ENCODE measurements at regions not wholly inside any gene's neighbourhood (a gene's known extent, or its start where the extent isn't known, plus 50 kb on each side); places are given as distances from the start of the nearest gene placed in this dataset.

DNA sequence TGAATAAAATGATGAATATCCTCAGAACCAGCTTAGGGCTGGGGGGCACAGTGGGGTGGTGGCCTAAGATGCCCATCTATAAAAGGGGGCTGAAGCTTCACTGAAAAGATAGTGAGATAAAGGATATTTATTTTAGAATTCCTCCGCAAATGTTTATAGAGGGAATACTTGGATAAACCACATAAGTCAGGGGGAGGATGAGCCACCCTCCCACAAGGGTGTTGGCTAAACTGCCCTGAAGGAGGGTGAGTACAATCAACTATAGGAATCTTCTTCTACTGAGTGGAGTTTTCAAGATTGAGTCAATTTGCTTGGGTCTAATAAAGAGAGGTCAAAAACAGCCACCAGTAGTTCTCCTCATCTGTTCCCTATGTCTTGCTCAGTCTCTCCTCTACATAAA is 114.5 kb upstream of the TANK start:
- Histone ChIP-seq H3K4me1 (ENCODE audit: insufficient read depth, low read length, poor library complexity, severe bottlenecking) (no peaks in the 10 kb centered on the region), H2AFZ (ENCODE audit: low read length) (no peak overlapping the region), H3F3A (ENCODE audit: low read depth) (no peaks in the 10 kb centered on the region), H3K27me3 (ENCODE audit: insufficient read depth, low read length, poor library complexity, severe bottlenecking) (no peaks in the 10 kb centered on the region), H3K4me3 (ENCODE audit: low read length, poor library complexity, severe bottlenecking) (no peak overlapping the region), H3K36me3 (ENCODE audit: insufficient read depth, low read length) (no peaks in the 10 kb centered on the region), H3K9ac (ENCODE audit: low read depth, low read length, poor library complexity, severe bottlenecking) (no peak overlapping the region), H3K9me2 (replicated peaks; ENCODE audit: low read depth, low read length) (no peaks in the 10 kb centered on the region), H3K79me2 (ENCODE audit: insufficient read depth, low read length) (no peaks in the 10 kb centered on the region), H3K9me3 (ENCODE audit: insufficient read depth, low read depth, low read length) (no peaks in the 10 kb centered on the region), H4K20me1 (ENCODE audit: insufficient read depth, low read length, poor library complexity, severe bottlenecking) (no peaks in the 10 kb centered on the region), H3K4me2 (ENCODE audit: low read depth, low read length, poor library complexity, severe bottlenecking) (no peak overlapping the region)
- TF ChIP-seq, protein P1, sequence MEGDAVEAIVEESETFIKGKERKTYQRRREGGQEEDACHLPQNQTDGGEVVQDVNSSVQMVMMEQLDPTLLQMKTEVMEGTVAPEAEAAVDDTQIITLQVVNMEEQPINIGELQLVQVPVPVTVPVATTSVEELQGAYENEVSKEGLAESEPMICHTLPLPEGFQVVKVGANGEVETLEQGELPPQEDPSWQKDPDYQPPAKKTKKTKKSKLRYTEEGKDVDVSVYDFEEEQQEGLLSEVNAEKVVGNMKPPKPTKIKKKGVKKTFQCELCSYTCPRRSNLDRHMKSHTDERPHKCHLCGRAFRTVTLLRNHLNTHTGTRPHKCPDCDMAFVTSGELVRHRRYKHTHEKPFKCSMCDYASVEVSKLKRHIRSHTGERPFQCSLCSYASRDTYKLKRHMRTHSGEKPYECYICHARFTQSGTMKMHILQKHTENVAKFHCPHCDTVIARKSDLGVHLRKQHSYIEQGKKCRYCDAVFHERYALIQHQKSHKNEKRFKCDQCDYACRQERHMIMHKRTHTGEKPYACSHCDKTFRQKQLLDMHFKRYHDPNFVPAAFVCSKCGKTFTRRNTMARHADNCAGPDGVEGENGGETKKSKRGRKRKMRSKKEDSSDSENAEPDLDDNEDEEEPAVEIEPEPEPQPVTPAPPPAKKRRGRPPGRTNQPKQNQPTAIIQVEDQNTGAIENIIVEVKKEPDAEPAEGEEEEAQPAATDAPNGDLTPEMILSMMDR (conservative IDR thresholded peaks at IDR 0.05; ENCODE audit: low read length) = no peak
- TF ChIP-seq EZH2phosphoT487 (IDR thresholded peaks at IDR 0.05; ENCODE audit: borderline replicate concordance) = no peak

DNA sequence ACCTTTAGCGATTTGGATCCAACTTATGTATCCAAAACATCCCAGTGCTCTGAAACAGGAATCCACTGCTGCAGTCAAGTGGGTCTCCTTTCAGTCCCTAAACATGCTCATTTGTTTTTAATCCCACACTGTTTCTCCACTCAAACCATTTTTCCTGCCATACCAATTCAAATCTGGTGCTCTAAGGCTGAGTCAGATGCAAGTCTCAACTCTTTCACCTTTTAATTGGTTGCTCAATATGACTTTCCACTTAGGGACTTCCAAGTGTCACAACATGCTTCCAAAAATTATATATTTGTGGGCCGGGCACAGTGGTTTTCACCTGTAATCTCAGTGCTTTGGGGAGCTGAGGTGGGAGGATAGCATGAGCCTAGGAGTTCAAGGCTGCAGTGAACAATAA is 113.4 kb upstream of the TANK start:
- TF ChIP-seq, protein P1 (conservative IDR thresholded peaks at IDR 0.05; ENCODE audit: low read length) = no peak
- TF ChIP-seq EZH2phosphoT487 (IDR thresholded peaks at IDR 0.05; ENCODE audit: borderline replicate concordance) = no peak
- Histone ChIP-seq H3K9me2 (replicated peaks; ENCODE audit: low read depth, low read length) (no peaks in the 10 kb centered on the region), H3K79me2 (ENCODE audit: insufficient read depth, low read length) (no peaks in the 10 kb centered on the region), H3K9me3 (ENCODE audit: insufficient read depth, low read depth, low read length) (no peaks in the 10 kb centered on the region), H3K4me2 (ENCODE audit: low read depth, low read length, poor library complexity, severe bottlenecking) (no peak overlapping the region), H4K20me1 (ENCODE audit: insufficient read depth, low read length, poor library complexity, severe bottlenecking) (no peaks in the 10 kb centered on the region), H3K36me3 (ENCODE audit: insufficient read depth, low read length) (no peaks in the 10 kb centered on the region), H3K4me3 (ENCODE audit: low read length, poor library complexity, severe bottlenecking) (no peak overlapping the region), H3K27me3 (ENCODE audit: insufficient read depth, low read length, poor library complexity, severe bottlenecking) (no peaks in the 10 kb centered on the region), H2AFZ (ENCODE audit: low read length) (no peak overlapping the region), H3K9ac (ENCODE audit: low read depth, low read length, poor library complexity, severe bottlenecking) (no peak overlapping the region), H3F3A (ENCODE audit: low read depth) (no peaks in the 10 kb centered on the region), H3K4me1 (ENCODE audit: insufficient read depth, low read length, poor library complexity, severe bottlenecking) (no peaks in the 10 kb centered on the region)

DNA sequence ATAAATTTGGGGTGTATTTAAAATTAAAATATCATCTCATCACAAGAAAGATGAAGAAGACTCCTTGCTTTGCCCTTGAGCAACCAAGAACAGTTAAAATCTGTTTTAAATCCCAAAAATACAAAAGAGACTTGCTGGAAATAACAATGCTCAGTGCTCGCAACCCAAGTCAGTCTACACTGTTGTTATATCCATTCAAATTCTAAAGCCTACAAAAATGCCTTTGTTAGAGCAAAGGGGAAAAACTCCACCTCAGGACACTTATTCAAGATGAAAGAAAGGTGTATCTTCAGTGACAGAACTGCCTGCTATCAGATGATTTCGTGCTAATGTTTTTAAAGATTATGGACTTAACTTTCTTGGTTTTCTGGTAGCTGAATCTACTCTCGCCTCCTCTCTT is 111.9 kb upstream of the TANK start:
- Histone ChIP-seq H3K36me3 (ENCODE audit: insufficient read depth, low read length) (no peaks in the 10 kb centered on the region), H3F3A (ENCODE audit: low read depth) (no peaks in the 10 kb centered on the region), H3K27me3 (ENCODE audit: insufficient read depth, low read length, poor library complexity, severe bottlenecking) (no peaks in the 10 kb centered on the region), H2AFZ (ENCODE audit: low read length) (no peak overlapping the region), H3K9me2 (replicated peaks; ENCODE audit: low read depth, low read length) (no peaks in the 10 kb centered on the region), H3K4me2 (ENCODE audit: low read depth, low read length, poor library complexity, severe bottlenecking) (no peak overlapping the region), H3K4me1 (ENCODE audit: insufficient read depth, low read length, poor library complexity, severe bottlenecking) (no peaks in the 10 kb centered on the region), H3K4me3 (ENCODE audit: low read length, poor library complexity, severe bottlenecking) (no peak overlapping the region), H3K9me3 (ENCODE audit: insufficient read depth, low read depth, low read length) (no peaks in the 10 kb centered on the region), H4K20me1 (ENCODE audit: insufficient read depth, low read length, poor library complexity, severe bottlenecking) (no peaks in the 10 kb centered on the region), H3K9ac (ENCODE audit: low read depth, low read length, poor library complexity, severe bottlenecking) (no peak overlapping the region), H3K79me2 (ENCODE audit: insufficient read depth, low read length) (no peaks in the 10 kb centered on the region)
- TF ChIP-seq, protein P1 (conservative IDR thresholded peaks at IDR 0.05; ENCODE audit: low read length) = no peak
- TF ChIP-seq EZH2phosphoT487 (IDR thresholded peaks at IDR 0.05; ENCODE audit: borderline replicate concordance) = no peak

All from Loucy (cell line).